ENCODE measurements at regions not wholly inside any gene's neighbourhood (a gene's known extent, or its start where the extent isn't known, plus 50 kb on each side); places are given as distances from the start of the nearest gene placed in this dataset.

GRCh38 chr19:23571175-23571574, 115.8 kb downstream of the ZNF675 start:
- TF ChIP-seq CTCF (IDR thresholded peaks at IDR 0.05), result no peak
- TF ChIP-seq POLR2A (IDR thresholded peaks at IDR 0.05), result no peak
